ENCODE measurements at regions not wholly inside any gene's neighbourhood (a gene's known extent, or its start where the extent isn't known, plus 50 kb on each side); places are given as distances from the start of the nearest gene placed in this dataset.

GRCh38 chr15:54836052-54836795, 360.5 kb downstream of the RSL24D1 start:
- no peak for ATAC-seq (ENCODE audit: low FRiP score in 2 of 2)
- no peaks in the 10 kb centered on the region for H3K4me1 ChIP-seq
- H3K9me3 ChIP-seq: no peaks in the 10 kb centered on the region
- no peak for TF ChIP-seq POLR2A (IDR thresholded peaks at IDR 0.05)
- TF ChIP-seq EP300 (IDR thresholded peaks at IDR 0.05): no peak
- no peak for TF ChIP-seq CTCF (IDR thresholded peaks at IDR 0.05)
- no peak for TF ChIP-seq POLR2AphosphoS5 (IDR thresholded peaks at IDR 0.05)
- no peak for DNase-seq
- H3K27me3 ChIP-seq: no peaks in the 10 kb centered on the region
- no peak overlapping the region for H3K27ac ChIP-seq
- 76 to 82% methylated on average over 5 of the region's 5 CpGs for WGBS, 2 donors
- H3K4me3 ChIP-seq: no peak overlapping the region
- no peaks in the 10 kb centered on the region for H3K36me3 ChIP-seq

GRCh38 chr15:54829821-54830220, 366.9 kb downstream of the RSL24D1 start:
- no peaks in the 10 kb centered on the region for H3K4me1 ChIP-seq
- peaks cover 0 to 1% (median 0%) of the 10 kb centered on the region in 4 donors for H3K9me3 ChIP-seq
- ATAC-seq (ENCODE audit: low FRiP score in 2 of 2) (no peak), DNase-seq (no peak)
- no peak overlapping the region for H3K4me3 ChIP-seq
- no peak overlapping the region for H3K27ac ChIP-seq
- H3K36me3 ChIP-seq: no peaks in the 10 kb centered on the region
- TF ChIP-seq POLR2A (IDR thresholded peaks at IDR 0.05): no peak
- TF ChIP-seq EP300 (IDR thresholded peaks at IDR 0.05): no peak
- TF ChIP-seq POLR2AphosphoS5 (IDR thresholded peaks at IDR 0.05): no peak
- no peak for TF ChIP-seq CTCF (IDR thresholded peaks at IDR 0.05)
- H3K27me3 ChIP-seq: no peaks in the 10 kb centered on the region
- 20 to 23% methylated on average over 1 of the region's 1 CpG for WGBS, 2 donors

GRCh38 chr15:54820811-54821210, 375.9 kb downstream of the RSL24D1 start:
- ATAC-seq (ENCODE audit: low FRiP score in 2 of 2) (peak in 1 of 2 donors; percentile 67), DNase-seq (no peak)
- WGBS, 2 donors: 85% methylated on average over 5 of the region's 5 CpGs
- TF ChIP-seq EP300 (IDR thresholded peaks at IDR 0.05) (no peak), POLR2AphosphoS5 (IDR thresholded peaks at IDR 0.05) (no peak), CTCF (IDR thresholded peaks at IDR 0.05) (no peak), POLR2A (IDR thresholded peaks at IDR 0.05) (no peak)
- H3K27me3 ChIP-seq: no peaks in the 10 kb centered on the region
- peaks cover 0 to 3% (median 0%) of the 10 kb centered on the region in 4 donors for H3K9me3 ChIP-seq
- H3K4me1 ChIP-seq: no peaks in the 10 kb centered on the region
- H3K36me3 ChIP-seq: no peaks in the 10 kb centered on the region
- H3K27ac ChIP-seq: no peak overlapping the region
- no peak overlapping the region for H3K4me3 ChIP-seq

- TF ChIP-seq CTCF (IDR thresholded peaks at IDR 0.05) (no peak), POLR2A (IDR thresholded peaks at IDR 0.05) (no peak), EP300 (IDR thresholded peaks at IDR 0.05) (no peak), POLR2AphosphoS5 (IDR thresholded peaks at IDR 0.05) (no peak)
- Histone ChIP-seq H3K27me3 (no peaks in the 10 kb centered on the region), H3K27ac (no peak overlapping the region), H3K4me3 (no peak overlapping the region), H3K4me1 (no peaks in the 10 kb centered on the region), H3K36me3 (no peaks in the 10 kb centered on the region), H3K9me3 (peaks cover 0 to 3% (median 0%) of the 10 kb centered on the region in 4 donors)
- peak in 1 of 2 donors; percentile 38 for ATAC-seq (ENCODE audit: low FRiP score in 2 of 2)
- DNase-seq: no peak
These were observed 376.6 kb downstream of the RSL24D1 start for GRCh38 chr15:54820098-54820497.

GRCh38 chr15:54816401-54816800, 380.3 kb downstream of the RSL24D1 start:
- no peak overlapping the region for H3K27ac ChIP-seq
- WGBS, 2 donors: 86 to 95% methylated on average over 1 of the region's 1 CpG
- TF ChIP-seq POLR2A (IDR thresholded peaks at IDR 0.05) (no peak), POLR2AphosphoS5 (IDR thresholded peaks at IDR 0.05) (no peak), EP300 (IDR thresholded peaks at IDR 0.05) (no peak), CTCF (IDR thresholded peaks at IDR 0.05) (no peak)
- H3K27me3 ChIP-seq: no peaks in the 10 kb centered on the region
- H3K4me3 ChIP-seq: no peak overlapping the region
- peaks cover 0 to 3% (median 0%) of the 10 kb centered on the region in 4 donors for H3K9me3 ChIP-seq
- H3K4me1 ChIP-seq: no peaks in the 10 kb centered on the region
- ATAC-seq (ENCODE audit: low FRiP score in 2 of 2): no peak
- no peak for DNase-seq
- H3K36me3 ChIP-seq: no peaks in the 10 kb centered on the region
